ENCODE measurements at regions not wholly inside any gene's neighbourhood (a gene's known extent, or its start where the extent isn't known, plus 50 kb on each side); places are given as distances from the start of the nearest gene placed in this dataset.
"Not testable (repeated sequence)": the region's sequence is repeated elsewhere in the genome, so short reads cannot be mapped to it uniquely, and the experiment has no call there.

- Mint-ChIP-seq H3K27ac (no peak overlapping the region), H3K4me1 (peaks cover 30% of the 10 kb centered on the region), H3K27me3 (ENCODE audit: low read depth) (no peaks in the 10 kb centered on the region), H3K36me3 (ENCODE audit: low read depth) (no peaks in the 10 kb centered on the region), H3K4me3 (no peak overlapping the region), H3K9me3 (peaks cover 26% of the 10 kb centered on the region)
- TF ChIP-seq CTCF (IDR thresholded peaks at IDR 0.05; ENCODE audit: unreplicated experiment in 3 of 3): no peak
Measured at GRCh38 chr3:59366218-59366617, 316.4 kb upstream of the CFAP20DC start.

DNA sequence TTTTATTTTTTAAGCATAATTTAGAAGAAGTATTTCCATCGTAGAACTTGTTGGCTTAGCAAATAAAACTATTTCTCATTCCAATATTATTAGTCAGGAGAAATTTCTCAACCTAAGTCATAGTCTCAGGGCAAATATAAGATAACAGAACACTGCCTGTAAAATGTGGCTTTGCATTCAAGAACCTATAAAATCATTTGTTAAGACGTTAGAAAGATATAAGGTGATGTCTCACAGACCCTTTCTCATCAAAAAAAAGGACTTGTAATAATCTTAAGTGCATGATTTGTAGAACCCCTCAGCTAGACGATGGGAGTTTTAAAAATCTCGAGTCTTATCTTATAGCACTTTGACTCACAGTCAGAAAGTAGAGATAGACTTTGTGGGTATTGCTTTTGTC, 314.7 kb upstream of the CFAP20DC start:
- H3K9me3 Mint-ChIP-seq: peaks cover 36% of the 10 kb centered on the region
- no peak for TF ChIP-seq CTCF (IDR thresholded peaks at IDR 0.05; ENCODE audit: unreplicated experiment in 3 of 3)
- H3K4me3 Mint-ChIP-seq: no peak overlapping the region
- peaks cover 26% of the 10 kb centered on the region for H3K4me1 Mint-ChIP-seq
- no peak overlapping the region for H3K27ac Mint-ChIP-seq
- no peaks in the 10 kb centered on the region for H3K36me3 Mint-ChIP-seq (ENCODE audit: low read depth)
- no peaks in the 10 kb centered on the region for H3K27me3 Mint-ChIP-seq (ENCODE audit: low read depth)

DNA sequence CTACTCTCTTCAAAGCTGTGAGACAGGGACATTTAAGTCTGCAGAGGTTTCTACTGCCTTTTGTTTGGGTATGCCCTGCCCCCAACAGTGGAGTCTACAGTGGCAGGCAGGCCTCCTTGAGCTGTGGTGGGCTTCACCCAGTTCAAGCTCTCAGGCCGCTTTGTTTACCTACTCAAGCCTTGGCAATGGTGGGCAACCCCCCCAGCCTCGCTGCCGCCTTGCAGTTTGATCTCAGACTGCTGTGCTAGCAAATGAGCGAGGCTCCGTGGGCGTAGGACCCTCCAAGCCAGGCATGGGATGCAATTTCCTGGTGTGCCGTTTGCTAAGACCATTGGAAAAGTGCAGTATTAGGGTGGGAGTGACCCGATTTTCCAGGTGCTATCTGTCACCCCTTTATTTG, 310.5 kb upstream of the CFAP20DC start:
- H3K36me3 Mint-ChIP-seq (ENCODE audit: low read depth); H3K27ac Mint-ChIP-seq; H3K4me3 Mint-ChIP-seq; H3K27me3 Mint-ChIP-seq (ENCODE audit: low read depth); H3K4me1 Mint-ChIP-seq: not testable (repeated sequence)
- peaks cover 49% of the 10 kb centered on the region for H3K9me3 Mint-ChIP-seq

DNA sequence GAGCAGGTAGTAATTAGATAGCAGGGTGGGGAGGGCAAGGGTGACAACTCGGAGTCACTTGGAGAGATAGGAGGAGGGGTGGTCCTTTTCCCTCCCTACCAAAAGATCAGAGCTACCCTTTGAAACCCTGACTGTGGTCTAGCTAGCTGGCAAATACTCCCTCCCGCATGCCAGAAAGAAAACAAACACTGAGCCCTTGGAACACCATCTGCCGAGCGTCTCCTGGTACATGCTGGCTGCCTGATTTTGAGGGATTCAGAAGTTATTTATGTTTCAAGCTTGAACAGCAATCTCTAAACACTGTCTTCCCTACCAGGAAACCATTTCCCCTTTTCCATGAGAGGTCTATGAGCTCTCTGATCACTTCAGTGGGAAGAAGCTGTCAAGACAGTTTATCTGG, 291.6 kb upstream of the CFAP20DC start:
- Mint-ChIP-seq H3K36me3 (ENCODE audit: low read depth) (no peaks in the 10 kb centered on the region), H3K27me3 (ENCODE audit: low read depth) (peaks cover 6% of the 10 kb centered on the region), H3K9me3 (no peaks in the 10 kb centered on the region), H3K4me3 (no peak overlapping the region), H3K4me1 (peaks cover 11% of the 10 kb centered on the region), H3K27ac (peak overlapping the region in 1 of 3 experiments; percentile 7)
- TF ChIP-seq CTCF (IDR thresholded peaks at IDR 0.05; ENCODE audit: unreplicated experiment in 3 of 3): no peak

DNA sequence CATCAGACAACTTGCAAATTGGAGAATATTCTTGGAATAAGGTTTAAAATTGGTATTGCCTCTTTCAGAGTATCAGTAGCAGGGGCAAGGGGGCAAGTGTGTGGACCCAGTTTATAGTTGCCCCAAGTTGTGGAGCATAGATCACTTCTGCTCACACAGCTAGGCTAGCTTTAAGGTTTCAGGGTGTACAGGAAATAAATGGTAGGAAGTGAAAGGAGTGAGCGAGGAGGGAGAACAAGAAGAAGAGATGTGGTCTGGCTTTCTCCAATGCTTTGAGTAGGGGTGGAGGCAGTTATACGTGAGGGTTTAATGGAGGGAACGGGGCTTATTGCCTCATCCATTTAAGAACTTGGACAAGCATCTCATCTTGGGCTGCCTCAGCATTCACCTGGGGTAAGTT, 290.0 kb upstream of the CFAP20DC start:
- no peak for TF ChIP-seq CTCF (IDR thresholded peaks at IDR 0.05; ENCODE audit: unreplicated experiment in 3 of 3)
- peaks cover 12% of the 10 kb centered on the region for H3K27me3 Mint-ChIP-seq (ENCODE audit: low read depth)
- H3K27ac Mint-ChIP-seq: no peak overlapping the region
- H3K9me3 Mint-ChIP-seq: no peaks in the 10 kb centered on the region
- no peaks in the 10 kb centered on the region for H3K36me3 Mint-ChIP-seq (ENCODE audit: low read depth)
- H3K4me3 Mint-ChIP-seq: no peak overlapping the region
- peaks cover 11% of the 10 kb centered on the region for H3K4me1 Mint-ChIP-seq

GRCh38 chr3:59338934-59339333, 289.1 kb upstream of the CFAP20DC start:
- peaks cover 2% of the 10 kb centered on the region for H3K9me3 Mint-ChIP-seq

More at GRCh38 chr3:59338934-59339333, 289.1 kb upstream of the CFAP20DC start:
- H3K36me3 Mint-ChIP-seq (ENCODE audit: low read depth): no peaks in the 10 kb centered on the region
- H3K4me3 Mint-ChIP-seq: no peak overlapping the region
- H3K27me3 Mint-ChIP-seq (ENCODE audit: low read depth): peaks cover 12% of the 10 kb centered on the region
- H3K4me1 Mint-ChIP-seq: peaks cover 11% of the 10 kb centered on the region
- no peak for TF ChIP-seq CTCF (IDR thresholded peaks at IDR 0.05; ENCODE audit: unreplicated experiment in 3 of 3)
- no peak overlapping the region for H3K27ac Mint-ChIP-seq

Data from nephron (organoid).